ENCODE measurements at regions not wholly inside any gene's neighbourhood (a gene's known extent, or its start where the extent isn't known, plus 50 kb on each side); places are given as distances from the start of the nearest gene placed in this dataset.

DNA sequence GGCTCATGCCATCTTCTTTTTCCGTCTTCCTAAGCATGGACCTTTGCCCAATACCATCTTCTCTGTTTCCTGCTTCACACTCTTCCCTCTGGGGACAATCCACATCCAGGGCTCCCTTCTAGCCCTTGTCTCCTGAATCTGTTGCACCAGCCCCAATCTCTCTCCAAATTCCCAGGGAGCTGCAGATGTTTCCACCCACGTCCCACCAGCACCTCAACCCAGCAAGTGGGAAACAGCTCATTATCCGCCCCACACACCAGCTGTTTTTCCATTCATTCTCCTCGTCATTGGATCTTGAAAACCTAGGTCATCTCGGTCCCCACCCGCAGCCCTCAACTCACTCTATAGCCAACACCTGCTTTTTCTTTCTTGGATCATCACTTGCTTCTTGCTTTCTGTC, 185.0 kb upstream of the CDYL start:
- DNase-seq: peak in 1 of 58 donors; percentile 21

DNA sequence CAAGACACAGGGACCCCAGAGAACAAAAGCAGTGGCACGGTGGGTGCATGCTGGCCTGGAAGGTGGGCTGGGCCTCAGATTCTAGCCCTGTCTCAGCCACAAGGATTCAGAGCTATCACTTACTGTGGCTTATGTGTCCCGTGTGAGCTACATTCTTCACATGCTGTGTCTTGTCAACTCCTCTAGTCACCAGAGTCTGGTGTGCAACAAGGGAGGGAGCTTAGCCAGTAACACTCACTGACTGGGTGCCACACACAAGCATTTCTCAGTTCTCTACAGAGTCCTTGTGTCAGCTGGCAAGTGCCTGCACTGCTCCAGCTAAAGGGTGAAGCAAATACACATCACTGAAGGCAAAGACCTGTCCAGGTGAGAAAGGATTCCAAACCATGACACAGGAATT, 186.9 kb upstream of the CDYL start:
- no peak for DNase-seq

DNA sequence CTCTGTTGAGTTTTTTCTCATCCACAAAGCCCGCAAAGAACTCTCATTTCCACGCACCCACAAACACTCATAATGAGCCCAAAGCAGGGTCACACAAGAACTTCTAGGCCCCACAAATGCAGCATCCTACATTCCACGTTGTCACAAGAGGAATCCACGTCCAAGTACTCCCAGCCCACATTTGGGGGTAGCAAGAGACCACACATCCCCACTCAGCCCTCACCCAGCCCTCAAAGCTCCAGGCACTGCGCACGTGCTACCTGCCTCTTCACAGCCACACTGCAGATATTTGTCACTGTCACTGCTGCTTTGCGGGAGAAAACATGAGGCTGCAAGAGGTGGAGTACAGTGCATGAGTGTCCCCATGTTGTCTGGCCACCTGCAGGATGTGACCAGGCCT, 187.6 kb upstream of the CDYL start:
- DNase-seq: no peak

DNA sequence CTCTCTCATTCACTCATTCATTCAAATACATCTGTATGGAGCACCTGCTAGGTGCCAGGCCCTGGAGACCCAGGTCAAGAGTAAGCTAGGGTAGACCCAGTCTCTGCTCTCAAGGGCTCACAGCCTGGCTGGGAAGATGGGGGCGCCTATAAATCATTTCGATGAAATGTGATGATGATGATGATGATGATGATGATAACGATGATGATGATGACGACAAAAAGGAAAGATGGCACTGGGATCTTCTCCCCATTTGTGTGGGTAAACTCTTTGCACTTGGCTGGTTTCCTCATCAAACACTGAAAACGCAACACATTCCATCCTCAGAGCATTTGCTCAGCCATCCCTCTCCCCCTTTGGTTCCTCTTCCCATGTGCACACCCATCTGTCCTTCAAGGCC, 188.0 kb upstream of the CDYL start:
- no peak for DNase-seq

DNA sequence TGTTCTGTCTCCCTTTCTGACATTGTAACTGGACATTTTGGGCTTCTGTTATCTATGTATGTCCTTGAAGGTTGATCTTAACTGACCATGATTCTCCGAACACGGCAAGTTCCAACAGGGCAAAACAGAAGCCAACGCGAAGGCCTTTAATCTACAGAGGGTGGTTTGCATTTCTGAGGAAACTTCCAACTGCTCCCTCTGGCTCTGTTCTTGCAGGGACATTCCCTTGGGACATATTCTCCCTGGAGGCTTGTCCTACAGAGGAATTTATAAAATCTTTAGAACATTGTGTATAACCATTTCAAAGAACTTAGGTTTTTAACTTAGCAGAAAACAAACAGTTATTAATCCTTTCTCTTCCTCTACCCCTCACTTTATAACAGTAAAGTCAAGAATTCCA, 189.0 kb upstream of the CDYL start:
- DNase-seq: no peak

DNA sequence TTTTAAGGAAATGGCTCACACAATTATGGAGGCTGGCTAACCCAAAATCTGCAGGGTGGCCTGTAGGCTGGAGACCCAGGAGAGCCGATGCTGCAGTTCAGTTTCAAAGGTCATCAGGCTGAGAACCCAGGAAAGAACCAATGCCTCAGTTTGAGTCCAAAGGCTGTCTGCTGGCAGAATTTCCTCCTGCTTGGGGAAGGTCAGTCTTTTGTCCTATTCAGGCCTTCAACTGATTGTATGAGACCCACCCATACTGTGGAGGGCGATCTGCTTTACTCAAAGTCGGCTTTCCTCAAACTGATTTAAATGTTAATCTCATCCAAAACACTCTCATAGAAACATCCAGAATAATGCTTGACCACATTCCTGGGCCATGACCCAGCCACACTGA, 189.7 kb upstream of the CDYL start:
- no peak for DNase-seq

DNA sequence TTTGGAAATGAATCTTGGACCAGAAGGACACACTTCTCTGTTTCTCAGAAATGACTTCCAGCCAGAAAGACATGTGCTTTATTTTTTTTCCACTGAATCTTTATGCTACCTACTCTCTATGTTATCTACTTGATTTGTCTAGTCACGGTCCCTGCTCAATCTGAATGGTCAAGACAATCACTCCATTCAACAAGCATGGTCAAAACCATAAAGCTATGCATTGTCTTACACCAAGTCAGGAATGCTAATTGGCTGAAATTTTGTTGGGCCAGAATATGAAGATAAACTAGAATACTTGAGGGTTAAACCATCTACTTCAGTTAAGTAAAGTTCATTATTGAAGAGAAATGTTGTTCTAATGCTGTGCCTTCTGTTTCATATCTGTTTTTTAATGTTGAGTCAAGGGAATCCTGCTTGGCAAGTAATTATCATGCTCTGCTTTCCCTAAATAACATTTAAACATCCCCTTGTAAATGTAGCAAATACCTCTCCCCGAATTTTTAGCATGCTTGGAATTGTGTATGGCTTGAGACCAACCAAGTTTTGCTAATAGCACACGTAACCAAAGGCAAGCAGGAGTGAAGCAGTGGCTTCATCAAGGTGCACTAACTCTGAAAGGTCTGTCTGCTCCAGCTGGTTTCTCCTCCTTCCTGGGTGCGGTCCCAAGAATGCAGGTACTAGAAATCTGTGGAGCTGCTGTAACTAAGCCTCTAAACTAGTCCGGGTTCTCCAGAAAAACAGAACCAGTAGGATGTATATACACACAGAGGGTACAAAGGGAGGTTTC, 190.3 kb upstream of the CDYL start:
- DNase-seq: peak in 1 of 58 donors; percentile 7

DNA sequence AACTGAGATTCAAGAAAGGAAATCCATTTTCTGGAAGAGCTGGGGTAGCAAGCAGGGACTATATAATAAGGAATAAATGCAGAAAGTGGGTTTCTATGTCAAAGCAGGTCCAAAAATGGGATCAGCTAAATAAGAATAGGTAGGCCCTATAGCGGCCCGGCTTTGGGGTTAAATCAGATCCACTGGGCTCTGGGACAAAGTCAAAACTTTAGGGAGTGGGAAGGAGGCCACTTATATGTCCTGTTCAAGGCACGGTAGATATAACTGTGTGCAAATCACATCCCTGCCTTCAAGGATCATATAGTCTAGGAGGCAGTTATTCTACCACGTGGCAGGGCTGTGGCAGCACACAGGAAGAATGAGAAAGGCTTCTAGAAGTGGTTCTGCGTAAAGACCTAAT, 191.4 kb upstream of the CDYL start:
- no peak for DNase-seq

DNA sequence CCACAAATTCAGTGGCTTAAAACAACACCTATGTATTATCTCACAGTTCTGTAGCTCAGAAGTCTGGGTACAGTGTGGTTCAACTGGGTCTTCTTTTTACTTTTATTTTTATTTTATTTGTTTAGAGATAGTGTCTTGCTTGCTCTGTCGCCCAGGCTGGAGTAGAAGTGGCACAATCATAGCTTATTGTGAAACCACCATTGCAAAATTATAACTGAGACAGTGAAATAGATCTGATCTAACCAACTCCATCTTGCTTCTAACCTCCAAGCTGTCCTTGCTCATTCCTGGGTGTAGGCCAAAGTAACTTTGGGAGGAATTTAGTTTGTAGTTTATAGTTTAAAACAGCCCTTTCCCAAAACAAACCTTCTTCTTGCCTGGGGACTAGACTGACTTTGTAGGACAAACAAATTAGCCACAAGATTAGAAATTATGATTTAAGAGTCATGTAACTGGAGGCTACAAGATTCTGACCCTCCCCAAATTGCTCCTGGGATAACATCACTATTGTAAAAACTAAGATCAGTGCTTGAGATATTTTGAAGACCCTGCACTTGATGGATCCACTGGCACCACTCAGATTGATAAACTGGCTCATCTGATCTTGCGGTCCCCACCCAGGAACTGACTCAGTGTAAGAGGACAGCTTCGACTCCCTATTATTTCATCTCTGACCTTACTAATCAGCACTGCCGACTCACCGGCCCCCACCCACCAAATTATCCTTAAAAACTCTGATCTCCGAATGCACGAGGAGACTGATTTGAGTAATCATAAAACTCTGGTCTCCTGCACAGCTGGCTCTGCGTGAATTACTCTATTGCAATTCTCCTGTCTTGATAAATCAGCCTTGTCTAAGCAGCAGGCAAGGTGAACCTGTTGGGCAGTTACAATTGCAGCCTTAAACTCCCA, 193.4 kb upstream of the CDYL start:
- no peak for DNase-seq

DNA sequence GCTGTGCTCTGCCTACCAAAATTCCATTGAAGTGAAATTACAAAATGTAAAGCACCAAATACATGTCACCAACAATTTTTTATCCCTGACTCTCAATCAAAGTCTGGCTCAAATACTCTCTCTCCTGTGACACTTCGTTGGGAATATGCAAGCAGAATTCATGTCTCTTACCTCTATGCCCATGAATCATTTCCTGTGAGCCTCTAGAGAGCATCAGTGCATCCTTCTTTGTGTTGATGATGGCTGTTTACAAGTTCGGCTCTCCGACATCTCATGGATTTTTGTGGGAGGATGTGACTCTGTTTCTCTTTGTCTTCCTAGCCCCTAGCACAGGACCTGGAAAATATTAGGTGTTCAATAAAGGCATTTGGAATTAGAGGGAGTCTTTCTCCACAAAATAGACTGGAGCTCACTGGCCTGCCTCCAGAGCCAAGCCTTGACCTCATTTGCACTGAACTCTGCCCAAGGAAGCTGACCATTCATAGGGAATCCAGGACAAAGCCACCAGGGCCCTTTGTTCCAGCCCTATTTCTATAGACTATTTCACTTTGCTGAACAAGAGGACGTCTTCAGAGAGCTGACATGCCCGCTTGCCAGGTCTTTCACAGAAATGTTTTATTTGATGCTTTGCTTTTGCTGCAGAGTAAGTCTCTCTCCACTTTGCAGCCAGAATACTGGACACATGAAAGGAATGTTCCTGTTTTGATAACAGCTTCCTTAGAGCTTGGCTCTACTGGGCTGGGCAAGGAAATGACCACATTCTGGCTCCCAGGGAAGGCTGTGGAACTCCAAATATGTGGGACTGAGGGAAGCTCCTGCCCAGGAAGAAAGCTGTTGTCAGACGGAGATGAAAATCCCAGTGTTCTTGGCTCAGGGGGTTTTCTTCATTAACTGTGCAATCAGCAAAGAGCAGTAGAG, 194.5 kb upstream of the CDYL start:
- DNase-seq: peak in 3 of 58 donors; percentile 1 to 22 (median 7)

DNA sequence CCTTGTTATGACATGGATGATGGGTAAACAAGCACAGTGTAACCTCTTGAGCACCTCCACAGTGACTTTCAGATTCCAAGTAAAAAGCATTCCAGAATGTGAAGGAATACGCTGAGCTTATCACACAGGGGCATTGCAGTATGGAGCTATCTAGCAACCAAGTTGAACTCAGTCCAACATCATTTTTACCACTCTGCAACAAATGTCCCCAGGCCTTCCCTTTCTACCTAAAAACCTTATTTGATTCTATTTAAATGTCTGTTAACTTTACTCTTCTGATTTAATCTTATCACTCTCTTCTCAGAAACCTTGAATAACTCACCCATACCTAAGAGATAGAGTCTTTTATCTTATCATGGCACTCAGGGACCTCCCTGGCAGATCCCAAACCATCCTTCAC, 195.8 kb upstream of the CDYL start:
- DNase-seq: no peak

DNA sequence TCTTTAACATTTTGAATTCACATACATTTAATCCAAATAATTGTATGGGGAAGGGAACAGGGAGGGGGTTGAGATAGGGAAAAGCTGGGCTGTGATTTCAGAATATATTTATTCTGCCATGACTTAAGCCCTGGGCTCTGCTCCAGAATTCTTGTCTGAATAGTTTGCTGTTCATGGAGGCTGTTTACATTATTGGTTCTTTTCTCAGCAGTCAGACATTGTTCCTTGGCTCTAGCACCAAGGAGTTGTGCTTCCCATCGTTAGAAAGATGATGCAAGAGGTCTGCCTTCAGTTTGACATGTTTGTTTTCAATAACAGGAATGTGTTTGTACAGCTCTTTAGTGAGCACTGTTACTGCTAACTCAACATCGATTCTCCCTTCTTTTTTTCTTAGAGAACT, 198.8 kb upstream of the CDYL start:
- peak in 2 of 58 donors; percentile 13 to 32 for DNase-seq

DNA sequence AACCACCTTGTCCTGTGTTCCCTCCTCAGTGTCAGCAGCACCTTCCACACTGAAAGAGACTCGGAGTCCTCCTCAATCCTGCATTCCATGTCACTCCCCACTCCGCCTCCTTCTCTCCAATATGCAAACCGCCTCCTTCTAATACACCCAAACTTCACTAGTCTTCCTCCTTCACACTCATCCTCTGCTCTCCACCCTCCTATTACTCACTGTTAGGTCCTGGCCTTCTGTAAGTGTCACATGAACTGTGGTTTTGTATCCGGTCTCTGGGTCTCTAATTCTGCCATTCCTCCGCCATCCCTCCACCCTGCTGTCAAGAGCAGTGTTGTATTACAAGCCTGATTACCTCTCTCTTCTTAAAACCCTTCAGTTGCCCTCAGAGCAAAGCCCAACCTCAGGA, 200.5 kb upstream of the CDYL start:
- no peak for DNase-seq

DNA sequence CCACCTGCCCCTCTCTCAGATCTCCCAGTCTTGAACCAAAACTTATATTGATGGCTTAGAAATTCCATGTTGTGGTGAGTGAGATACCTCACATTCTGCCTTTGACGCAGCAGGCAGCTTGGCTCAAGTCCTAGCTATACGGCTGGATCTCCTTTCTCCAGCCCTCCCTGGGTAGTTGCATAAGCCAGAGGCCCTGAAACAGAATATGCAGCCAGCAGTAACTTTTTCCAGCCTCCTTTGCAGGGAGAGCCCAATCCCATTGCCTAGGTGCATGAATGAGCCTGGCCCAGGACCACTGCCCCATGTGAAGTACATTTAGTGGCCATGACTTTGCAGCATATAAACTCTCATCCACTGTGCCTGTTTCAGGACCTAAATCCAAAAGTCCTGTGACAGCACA, 202.2 kb upstream of the CDYL start:
- no peak for DNase-seq

DNA sequence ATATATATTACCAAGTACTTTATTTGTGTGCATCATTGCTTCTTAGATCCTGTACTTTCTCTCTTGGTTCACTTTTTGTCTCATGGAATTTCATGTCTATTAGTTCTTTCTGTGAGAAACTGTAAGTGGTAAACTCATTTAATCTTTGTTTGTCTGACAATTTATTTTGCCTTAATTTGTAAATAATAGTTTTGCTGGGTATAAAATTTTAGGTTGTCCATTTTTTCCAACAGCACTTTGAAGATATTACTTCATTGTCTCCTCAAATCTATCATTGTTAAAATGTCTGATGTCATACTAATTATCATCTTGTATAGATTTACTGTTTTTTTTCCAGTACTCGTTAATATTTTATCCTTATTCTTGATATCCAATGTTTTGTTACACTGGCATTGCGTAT, 205.2 kb upstream of the CDYL start:
- no peak for DNase-seq

DNA sequence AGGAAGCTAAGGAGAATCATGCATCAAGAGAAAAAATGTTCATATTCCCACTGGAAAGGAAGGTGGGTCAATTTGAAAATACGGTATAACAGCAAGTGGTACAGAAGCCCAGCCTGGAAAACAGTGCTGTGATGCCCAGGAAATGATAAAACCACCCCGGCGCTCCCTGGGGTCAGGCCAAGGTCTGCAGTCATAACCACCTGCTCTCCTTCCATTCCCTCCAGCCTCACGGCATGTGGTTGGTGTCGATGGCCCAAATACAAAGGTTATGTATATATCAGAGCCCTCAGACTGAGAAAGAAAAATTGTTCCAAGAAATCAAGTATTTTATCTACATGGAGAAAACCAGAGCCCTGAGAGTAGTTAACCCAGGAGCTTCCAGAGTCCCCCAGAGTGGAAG, 208.1 kb upstream of the CDYL start:
- no peak for DNase-seq

DNA sequence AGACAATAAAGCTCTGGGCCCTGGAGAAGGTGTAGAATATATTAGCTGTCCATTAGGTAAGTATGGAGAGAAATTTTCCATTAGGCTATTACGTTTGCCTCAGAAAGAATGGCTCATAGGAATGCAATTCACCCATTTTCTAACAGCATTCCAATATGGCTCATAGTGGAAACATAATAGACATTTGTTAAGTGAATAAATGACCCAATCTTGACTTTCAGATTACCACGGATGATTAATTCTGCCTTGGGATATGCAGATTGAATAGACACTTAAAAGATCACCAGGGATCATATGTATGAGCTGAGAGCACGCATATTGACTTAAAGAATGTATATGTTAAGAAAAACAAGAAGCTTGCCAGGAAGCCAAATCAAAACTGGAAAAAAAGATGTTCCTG, 209.1 kb upstream of the CDYL start:
- DNase-seq: no peak

DNA sequence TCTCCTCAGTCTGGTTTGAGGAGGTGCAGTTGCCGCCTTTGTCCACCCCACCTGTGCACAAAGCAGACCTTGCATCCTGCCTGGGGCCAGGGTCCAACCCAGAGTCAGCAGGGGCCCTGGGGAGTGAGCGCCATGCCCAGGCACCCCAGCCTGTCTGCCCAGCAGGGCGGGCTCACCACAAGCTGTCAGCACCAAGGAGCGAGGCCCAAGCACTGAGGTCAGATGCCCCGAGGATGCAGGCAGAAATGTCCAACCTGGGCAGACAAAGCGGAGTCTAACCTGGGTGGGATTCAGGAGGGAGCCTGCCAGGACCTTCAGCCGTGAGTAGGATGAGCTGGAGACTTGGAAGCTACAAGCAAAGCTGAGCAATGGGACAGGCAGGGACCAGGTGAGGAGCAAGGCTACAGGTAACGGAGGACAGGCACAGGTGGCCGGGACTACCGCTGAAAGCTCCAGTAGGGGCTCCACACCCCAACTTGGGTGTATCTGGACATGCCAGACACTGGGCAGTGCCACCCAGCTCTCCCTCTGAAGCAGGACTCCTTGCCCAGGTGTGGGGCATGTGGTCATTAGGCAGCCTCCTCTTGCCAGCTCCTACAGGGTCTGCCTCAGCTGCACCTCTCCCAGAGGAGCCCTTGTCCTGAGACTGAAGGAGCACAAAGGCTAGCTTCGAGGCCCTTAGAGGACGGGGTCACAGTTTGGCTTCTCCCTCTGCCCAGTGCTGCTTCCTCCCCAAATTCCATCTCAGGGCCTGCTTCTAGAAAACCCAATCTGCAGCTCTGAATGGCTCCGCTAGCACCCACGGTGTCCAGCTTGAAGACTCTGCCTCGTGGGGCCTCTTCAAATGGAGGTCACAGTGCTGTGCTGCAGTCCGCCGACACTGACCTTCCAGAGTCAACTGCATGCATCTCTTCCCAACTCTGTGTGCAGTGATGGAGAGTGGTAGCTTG, 210.6 kb upstream of the CDYL start:
- DNase-seq: peak in 1 of 58 donors; percentile 1

DNA sequence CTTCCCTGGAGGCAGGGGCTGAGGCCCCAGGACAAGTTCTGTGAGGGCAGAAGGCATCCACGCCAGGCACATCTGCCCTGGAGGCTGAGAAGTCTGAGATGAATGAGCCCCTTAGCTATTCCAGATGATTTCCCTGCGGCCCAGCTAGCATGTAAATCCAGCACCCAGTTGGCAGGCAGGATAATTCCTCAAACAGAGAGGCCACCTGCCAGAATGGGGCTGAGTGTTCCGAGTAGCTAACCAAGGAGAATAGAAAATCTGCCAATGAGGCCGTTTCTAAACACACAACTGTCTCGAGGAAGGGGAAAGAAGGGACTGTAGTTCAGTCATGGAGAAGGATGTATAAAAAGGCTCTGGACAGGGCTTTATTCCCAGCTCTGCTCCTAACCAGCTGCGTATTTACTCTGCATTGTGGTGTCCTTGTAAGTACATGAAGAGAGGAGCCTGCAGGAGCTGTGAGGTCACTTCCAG, 211.4 kb upstream of the CDYL start:
- peak in 39 of 58 donors; percentile 5 to 62 (median 27) for DNase-seq

DNA sequence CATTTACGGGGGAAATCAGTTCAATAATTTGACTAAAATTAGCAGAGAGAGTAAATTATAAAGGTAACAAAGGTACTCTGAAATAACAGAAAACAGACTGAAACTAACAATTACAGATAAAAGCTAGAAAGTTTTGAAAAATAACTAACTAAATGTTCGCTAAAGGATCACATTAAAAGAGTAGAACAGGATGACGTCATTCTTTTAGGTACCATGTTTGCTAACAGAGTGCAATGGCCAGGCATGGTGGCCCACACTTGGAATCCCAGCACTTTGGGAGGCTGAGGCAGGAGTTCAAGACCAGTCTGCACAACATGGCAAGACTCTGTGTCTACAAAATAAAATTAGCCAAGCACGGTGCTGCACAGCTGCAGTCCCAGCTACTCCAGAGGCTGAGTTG, 212.3 kb upstream of the CDYL start:
- no peak for DNase-seq

Measured in anterior cingulate cortex (tissue), 58 donors.